H1 (cell line): ENCODE measurements at regions not wholly inside any gene's neighbourhood (a gene's known extent, or its start where the extent isn't known, plus 50 kb on each side); places are given as distances from the start of the nearest gene placed in this dataset.

ENCODE experiments used
- E2F6 ChIP-seq: IDR thresholded peaks from 2 replicates; pipeline ENCODE4 v1.6.1; 2012; ENCODE audit warnings: inconsistent platforms
- KDM4A ChIP-seq: IDR thresholded peaks from one replicate; pipeline ENCODE4 v1.7.1; 2012; ENCODE audit warnings: low read depth, mild to moderate bottlenecking, moderate library complexity, low read length, inconsistent platforms; ENCODE audit not compliant: severe bottlenecking
- USF2 ChIP-seq: IDR thresholded peaks from 2 replicates; pipeline ENCODE4 v1.6.1; 2011; ENCODE audit warnings: low read length, improper control_type of control experiment

- TF ChIP-seq KDM4A (no peak), E2F6 (no peak), USF2 (no peak)
Observed at GRCh38 chr21:39034590-39035536, 148.4 kb downstream of the PSMG1 start (continued).
